GM12891 (cell line): ENCODE measurements at regions not wholly inside any gene's neighbourhood (a gene's known extent, or its start where the extent isn't known, plus 50 kb on each side); places are given as distances from the start of the nearest gene placed in this dataset.

ENCODE experiments used
- DNase-seq: peaks from one replicate; pipeline ENCODE4 v3.0.0; 2011; ENCODE audit warnings: low spot score; ENCODE audit not compliant: insufficient read length
- FAIRE-seq: peaks from 2 replicates; lab custom pipeline; 2011; peaks lifted over from hg19 to GRCh38; lab: Jason Lieb, UNC
- PAX5 ChIP-seq: IDR thresholded peaks from 2 replicates; pipeline ENCODE4 v1.6.1; 2011; ENCODE audit warnings: low read length, moderate library complexity, mild to moderate bottlenecking; ENCODE audit not compliant: insufficient read depth, severe bottlenecking
- POLR2A ChIP-seq: IDR thresholded peaks from 2 replicates; pipeline ENCODE4 v1.6.1; 2011; ENCODE audit warnings: low read depth, low read length, control low read depth
- POLR2AphosphoS5 ChIP-seq: IDR thresholded peaks from 2 replicates; pipeline ENCODE4 v1.6.1; 2011; ENCODE audit warnings: low read depth, low read length, control low read depth
- POU2F2 ChIP-seq: IDR thresholded peaks from 2 replicates; pipeline ENCODE4 v1.6.1; 2011; ENCODE audit warnings: low read depth, mild to moderate bottlenecking, control low read depth, low read length, moderate library complexity
- SPI1 ChIP-seq: IDR thresholded peaks from 2 replicates; pipeline ENCODE4 v1.6.1; 2011; ENCODE audit warnings: low read depth, low read length, control low read depth
- TAF1 ChIP-seq: IDR thresholded peaks from 2 replicates; pipeline ENCODE4 v1.6.1; 2011; ENCODE audit warnings: low read depth, low read length, control low read depth

GRCh38 chr10:7090529-7090928, 320.3 kb downstream of the SFMBT2 start:
- TF ChIP-seq PAX5 = no peak
- no peak for TF ChIP-seq SPI1
- no peak for TF ChIP-seq POU2F2
- no peak for TF ChIP-seq POLR2AphosphoS5
- no peak for TF ChIP-seq POLR2A
- no peak for TF ChIP-seq TAF1
- FAIRE-seq (no peak), DNase-seq (no peak)

GRCh38 chr10:7085913-7086589, 324.8 kb downstream of the SFMBT2 start:
- DNase-seq (no peak), FAIRE-seq (no peak)
- TF ChIP-seq POLR2A = no peak
- TF ChIP-seq SPI1 = no peak
- TF ChIP-seq TAF1 = no peak
- TF ChIP-seq PAX5 = no peak
- TF ChIP-seq POLR2AphosphoS5 = no peak
- no peak for TF ChIP-seq POU2F2

GRCh38 chr10:7085147-7085912, 325.5 kb downstream of the SFMBT2 start:
- FAIRE-seq = no peak
- DNase-seq = no peak
- TF ChIP-seq PAX5 (no peak), SPI1 (no peak), POLR2A (no peak), POU2F2 (no peak)

- FAIRE-seq (no peak), DNase-seq (no peak)
- TF ChIP-seq POLR2A = no peak
- TF ChIP-seq TAF1 = no peak
- TF ChIP-seq PAX5 = no peak
- TF ChIP-seq POLR2AphosphoS5 = no peak
- no peak for TF ChIP-seq POU2F2
These were observed 326.4 kb downstream of the SFMBT2 start for GRCh38 chr10:7084280-7085005.

- DNase-seq = no peak
- no peak for FAIRE-seq
- TF ChIP-seq TAF1 (no peak), POLR2A (no peak), PAX5 (no peak), POLR2AphosphoS5 (no peak), SPI1 (no peak), POU2F2 (no peak)
These were observed 327.9 kb downstream of the SFMBT2 start for GRCh38 chr10:7082967-7083366.

GRCh38 chr10:7077880-7078279, 333.0 kb downstream of the SFMBT2 start:
- FAIRE-seq (no peak), DNase-seq (no peak)
- no peak for TF ChIP-seq POU2F2
- TF ChIP-seq POLR2AphosphoS5 = no peak
- no peak for TF ChIP-seq TAF1
- no peak for TF ChIP-seq PAX5
- no peak for TF ChIP-seq SPI1
- TF ChIP-seq POLR2A = no peak

- FAIRE-seq (no peak), DNase-seq (no peak)
- no peak for TF ChIP-seq POLR2AphosphoS5
- TF ChIP-seq PAX5 = no peak
These were observed 335.0 kb downstream of the SFMBT2 start for GRCh38 chr10:7075851-7076250.

- no peak for TF ChIP-seq POLR2A
- no peak for TF ChIP-seq POU2F2
- DNase-seq (no peak), FAIRE-seq (no peak)
These were observed 335.7 kb downstream of the SFMBT2 start for GRCh38 chr10:7075110-7075509.

GRCh38 chr10:7071421-7071820, 339.4 kb downstream of the SFMBT2 start:
- TF ChIP-seq POLR2AphosphoS5 (no peak), SPI1 (no peak), PAX5 (no peak), TAF1 (no peak), POLR2A (no peak), POU2F2 (no peak)
- FAIRE-seq (no peak), DNase-seq (no peak)

GRCh38 chr10:7070950-7071349, 339.9 kb downstream of the SFMBT2 start:
- DNase-seq (no peak), FAIRE-seq (no peak)
- no peak for TF ChIP-seq POLR2AphosphoS5
- no peak for TF ChIP-seq TAF1
- no peak for TF ChIP-seq PAX5
- TF ChIP-seq SPI1 = no peak
- no peak for TF ChIP-seq POU2F2
- no peak for TF ChIP-seq POLR2A

GRCh38 chr10:7069706-7070105, 341.1 kb downstream of the SFMBT2 start:
- DNase-seq = no peak
- TF ChIP-seq POLR2A (no peak), TAF1 (no peak), POU2F2 (no peak), POLR2AphosphoS5 (no peak), SPI1 (no peak), PAX5 (no peak)
- no peak for FAIRE-seq
